ENCODE measurements at regions not wholly inside any gene's neighbourhood (a gene's known extent, or its start where the extent isn't known, plus 50 kb on each side); places are given as distances from the start of the nearest gene placed in this dataset.
"Not testable (repeated sequence)": the region's sequence is repeated elsewhere in the genome, so short reads cannot be mapped to it uniquely, and the experiment has no call there.

- Histone ChIP-seq H3K36me3 (replicated peaks) (no peaks in the 10 kb centered on the region), H3K4me3 (no peak overlapping the region), H3K9me3 (no peaks in the 10 kb centered on the region), H3K4me1 (no peaks in the 10 kb centered on the region), H3K27me3 (ENCODE audit: low read depth) (no peaks in the 10 kb centered on the region)
- no peak for DNase-seq (ENCODE audit: low spot score in 2 of 2)
- in situ Hi-C loops (cut with MboI; ENCODE audit: low sequenced_read_pairs), result no loop called here
Observed at GRCh38 chr10:14439451-14440259, 108.9 kb upstream of the FRMD4A start.

DNA sequence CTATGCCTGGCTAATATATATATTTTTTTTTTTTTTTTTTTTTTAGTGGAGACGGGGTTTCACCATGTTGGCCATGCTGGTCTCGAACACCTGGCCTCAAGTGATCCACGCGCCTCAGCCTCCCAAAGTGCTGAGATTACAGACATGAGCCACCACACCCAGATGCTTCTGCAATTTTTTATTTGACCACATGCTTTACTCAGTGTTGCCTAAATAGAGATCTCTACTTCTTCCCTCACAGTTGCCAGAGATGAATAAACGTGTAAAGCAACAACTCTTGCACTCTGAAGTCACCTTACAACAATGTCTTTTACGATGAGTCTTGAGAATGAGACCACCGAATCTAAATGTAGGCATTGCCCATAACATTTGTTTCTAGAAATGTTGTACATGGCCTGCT lies 107.9 kb upstream of the FRMD4A start:
- in situ Hi-C loops (cut with MboI; ENCODE audit: low sequenced_read_pairs), result no loop called here
- Histone ChIP-seq H3K27me3 (ENCODE audit: low read depth) (no peaks in the 10 kb centered on the region; the same call in 1 of the 2 replicates), H3K4me1 (no peaks in the 10 kb centered on the region)

DNA sequence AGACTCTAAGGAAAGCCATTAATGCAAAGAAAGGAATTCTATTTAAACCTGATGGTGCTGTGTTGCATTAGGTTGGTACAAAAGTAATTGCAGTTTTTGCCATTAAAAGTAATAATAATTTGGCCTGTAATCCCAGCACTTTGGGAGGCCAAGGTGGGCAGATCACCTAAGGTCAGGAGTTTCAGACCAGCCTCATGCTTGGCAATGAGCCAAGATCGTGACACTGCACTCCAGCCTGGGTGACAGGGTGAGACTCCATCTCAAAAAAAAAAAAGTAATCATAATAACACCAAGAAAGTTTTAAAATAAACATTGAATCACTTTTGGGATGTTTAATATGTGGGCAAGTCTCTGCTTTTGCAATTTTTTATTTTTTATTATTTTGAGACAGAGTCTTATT lies 107.3 kb upstream of the FRMD4A start:
- Histone ChIP-seq H3K36me3 (replicated peaks) (no peaks in the 10 kb centered on the region), H3K4me1 (no peaks in the 10 kb centered on the region), H3K4me3 (no peak overlapping the region), H3K9me3 (no peaks in the 10 kb centered on the region), H3K27me3 (ENCODE audit: low read depth) (no peaks in the 10 kb centered on the region; the same call in 1 of the 2 replicates)
- in situ Hi-C loops (cut with MboI; ENCODE audit: low sequenced_read_pairs), result no loop called here
- no peak for DNase-seq (ENCODE audit: low spot score in 2 of 2)

More for the DNA sequence above, 107.9 kb upstream of the FRMD4A start:
- no peaks in the 10 kb centered on the region for H3K9me3 ChIP-seq
- DNase-seq (ENCODE audit: low spot score in 2 of 2), result no peak
- H3K36me3 ChIP-seq (replicated peaks), result no peaks in the 10 kb centered on the region
- no peak overlapping the region for H3K4me3 ChIP-seq

DNA sequence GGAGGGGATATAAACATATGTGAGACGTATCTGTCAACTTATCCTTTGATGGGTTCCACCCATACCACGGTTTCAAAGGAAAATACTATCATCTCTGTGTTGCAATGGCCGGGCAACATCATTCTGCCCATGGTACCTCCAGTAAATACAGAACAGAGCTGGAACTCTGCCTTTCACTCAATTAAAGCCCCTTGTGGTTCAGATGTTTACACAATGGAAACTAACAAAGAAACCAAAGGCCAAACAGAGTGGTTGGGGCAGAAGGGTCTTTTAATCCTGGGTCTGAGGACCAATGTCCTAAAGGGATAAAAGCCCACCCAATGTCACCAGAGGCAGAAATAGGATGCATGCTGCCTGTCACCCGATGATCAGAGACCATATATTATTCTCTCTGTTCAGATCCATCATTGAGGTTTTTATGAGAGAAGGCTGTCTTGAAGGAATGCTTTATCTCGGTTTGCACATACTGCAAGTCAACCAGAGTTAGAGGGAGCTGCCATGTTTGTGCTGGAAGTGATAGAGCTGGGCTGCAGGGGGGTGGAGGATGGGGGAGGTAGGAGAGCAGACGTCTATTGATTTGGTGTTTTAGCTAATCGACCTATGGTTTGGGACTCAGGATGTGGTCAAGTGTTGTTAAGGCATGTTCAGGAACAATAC lies 105.4 kb upstream of the FRMD4A start:
- H3K4me3 ChIP-seq, result no peak overlapping the region
- no peaks in the 10 kb centered on the region for H3K4me1 ChIP-seq
- DNase-seq (ENCODE audit: low spot score in 2 of 2), result no peak
- H3K27me3 ChIP-seq (ENCODE audit: low read depth), result no peaks in the 10 kb centered on the region; the same call in 1 of the 2 replicates
- in situ Hi-C loops (cut with MboI; ENCODE audit: low sequenced_read_pairs), result no loop called here
- H3K36me3 ChIP-seq (replicated peaks), result no peaks in the 10 kb centered on the region
- H3K9me3 ChIP-seq, result no peaks in the 10 kb centered on the region

- H3K9me3 ChIP-seq, result no peaks in the 10 kb centered on the region
- DNase-seq (ENCODE audit: low spot score in 2 of 2), result no peak
- no peak overlapping the region for H3K4me3 ChIP-seq
- H3K36me3 ChIP-seq (replicated peaks), result no peaks in the 10 kb centered on the region
- no peaks in the 10 kb centered on the region for H3K4me1 ChIP-seq
- in situ Hi-C loops (cut with MboI; ENCODE audit: low sequenced_read_pairs), result no loop called here
- no peaks in the 10 kb centered on the region; the same call in 1 of the 2 replicates for H3K27me3 ChIP-seq (ENCODE audit: low read depth)
Observed at GRCh38 chr10:14433147-14433546, 102.4 kb upstream of the FRMD4A start.

GRCh38 chr10:14431868-14432267 lies 101.1 kb upstream of the FRMD4A start:
- H3K4me3 ChIP-seq, result no peak overlapping the region
- no peaks in the 10 kb centered on the region for H3K9me3 ChIP-seq
- no peaks in the 10 kb centered on the region for H3K4me1 ChIP-seq
- no peaks in the 10 kb centered on the region; the same call in 1 of the 2 replicates for H3K27me3 ChIP-seq (ENCODE audit: low read depth)
- DNase-seq (ENCODE audit: low spot score in 2 of 2), result no peak
- in situ Hi-C loops (cut with MboI; ENCODE audit: low sequenced_read_pairs), result no loop called here
- H3K36me3 ChIP-seq (replicated peaks), result no peaks in the 10 kb centered on the region

DNA sequence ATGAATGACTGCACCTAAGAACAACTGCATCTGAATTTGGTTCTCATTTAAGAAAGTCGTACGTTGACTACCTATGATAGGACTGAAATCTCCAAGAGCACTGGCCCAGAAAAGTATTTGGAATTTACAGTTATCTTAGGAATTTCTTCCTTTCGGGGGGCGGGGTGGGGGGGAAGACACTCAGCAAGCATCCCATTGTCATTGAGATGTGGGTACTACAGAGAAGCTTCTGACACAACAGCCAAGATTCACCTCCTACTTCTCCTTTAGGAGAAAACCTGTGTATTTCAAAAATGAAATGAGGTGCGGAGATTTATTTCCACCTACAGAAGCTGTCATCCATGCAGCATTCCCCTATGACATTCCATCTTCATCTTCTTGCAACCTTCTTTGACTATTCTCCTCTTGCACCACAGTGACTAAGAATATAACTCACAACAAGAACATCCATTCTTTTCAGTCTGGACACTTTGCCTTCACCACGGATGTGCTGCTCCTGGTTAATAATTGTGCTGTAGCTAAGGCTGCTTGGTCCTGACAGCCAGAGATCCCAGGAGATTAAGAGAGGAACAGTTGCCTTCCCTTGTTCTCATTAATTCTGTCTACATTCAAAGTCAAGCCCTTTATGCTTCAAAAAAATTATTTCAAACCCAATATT lies 98.4 kb upstream of the FRMD4A start:
- no peak for DNase-seq (ENCODE audit: low spot score in 2 of 2)
- Histone ChIP-seq H3K36me3 (replicated peaks) (no peaks in the 10 kb centered on the region), H3K4me3 (no peak overlapping the region), H3K9me3 (no peaks in the 10 kb centered on the region), H3K27me3 (ENCODE audit: low read depth) (no peaks in the 10 kb centered on the region; the same call in 1 of the 2 replicates), H3K4me1 (no peaks in the 10 kb centered on the region)
- in situ Hi-C loops (cut with MboI; ENCODE audit: low sequenced_read_pairs), result no loop called here

GRCh38 chr10:14425034-14425433 lies 94.3 kb upstream of the FRMD4A start:
- Histone ChIP-seq H3K9me3 (no peaks in the 10 kb centered on the region), H3K36me3 (replicated peaks) (no peaks in the 10 kb centered on the region), H3K27me3 (ENCODE audit: low read depth) (no peaks in the 10 kb centered on the region), H3K4me1 (no peaks in the 10 kb centered on the region), H3K4me3 (no peak overlapping the region)
- DNase-seq (ENCODE audit: low spot score in 2 of 2), result no peak
- in situ Hi-C loops (cut with MboI; ENCODE audit: low sequenced_read_pairs), result no loop called here

DNA sequence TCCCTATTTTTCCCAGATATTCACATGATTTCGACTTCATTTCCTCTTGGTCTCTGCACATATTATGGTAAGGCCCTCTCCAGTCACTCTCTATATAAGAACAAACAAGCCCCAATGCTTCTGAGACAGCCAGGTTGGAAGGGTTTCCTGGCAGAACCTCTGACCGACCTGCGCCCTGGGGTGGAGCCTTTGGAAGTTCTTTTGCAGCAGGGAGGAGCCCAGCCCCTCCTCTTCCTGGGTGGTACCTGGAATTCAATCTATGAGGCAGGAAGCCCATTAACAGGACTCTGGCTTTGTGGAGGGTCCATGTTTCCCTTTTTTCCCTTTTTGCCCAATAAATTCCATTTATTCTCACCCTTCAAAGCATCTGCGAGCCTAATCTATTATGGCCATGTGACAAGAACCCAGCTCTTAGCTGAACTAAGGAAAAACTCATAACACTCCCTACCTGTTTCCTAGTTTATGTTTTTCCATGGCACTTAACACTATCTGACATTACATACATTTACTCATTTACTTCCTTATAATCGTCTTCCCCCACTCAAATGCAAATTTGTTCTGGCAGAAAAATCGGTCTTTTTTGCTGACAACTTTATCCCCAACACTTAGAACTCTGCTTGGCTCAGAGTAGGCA lies 92.5 kb upstream of the FRMD4A start:
- Histone ChIP-seq H3K9me3 (no peaks in the 10 kb centered on the region), H3K36me3 (replicated peaks) (no peaks in the 10 kb centered on the region), H3K27me3 (ENCODE audit: low read depth) (no peaks in the 10 kb centered on the region), H3K4me3 (no peak overlapping the region), H3K4me1 (peaks cover 4% of the 10 kb centered on the region)
- DNase-seq (ENCODE audit: low spot score in 2 of 2), result no peak
- in situ Hi-C loops (cut with MboI; ENCODE audit: low sequenced_read_pairs), result no loop called here

- DNase-seq (ENCODE audit: low spot score in 2 of 2), result no peak
- H3K4me1 ChIP-seq, result peaks cover 11% of the 10 kb centered on the region
- no peak overlapping the region for H3K4me3 ChIP-seq
- H3K36me3 ChIP-seq (replicated peaks), result no peaks in the 10 kb centered on the region
- in situ Hi-C loops (cut with MboI; ENCODE audit: low sequenced_read_pairs), result no loop called here
- no peaks in the 10 kb centered on the region for H3K27me3 ChIP-seq (ENCODE audit: low read depth)
- H3K9me3 ChIP-seq, result no peaks in the 10 kb centered on the region
Observed at GRCh38 chr10:14422431-14422830, 91.7 kb upstream of the FRMD4A start.

DNA sequence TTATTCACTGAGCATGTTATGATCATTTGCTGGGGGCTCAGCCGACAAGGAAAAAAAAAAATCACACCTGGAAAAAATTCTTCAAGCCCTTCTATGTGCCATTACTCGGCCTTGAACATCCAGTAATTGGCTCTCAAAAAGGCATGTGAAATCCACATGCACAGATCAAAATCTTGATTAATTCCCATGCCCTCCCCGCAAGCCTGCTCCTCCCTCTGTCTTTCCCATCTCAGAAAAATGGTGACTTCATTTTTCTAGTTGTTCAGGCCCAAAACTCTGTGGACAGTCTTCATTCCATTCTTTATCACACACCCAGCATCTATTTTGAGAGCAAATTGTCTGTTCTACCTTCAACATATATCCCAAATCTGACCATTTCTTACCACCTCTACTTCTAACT lies 91.2 kb upstream of the FRMD4A start:
- in situ Hi-C loops (cut with MboI; ENCODE audit: low sequenced_read_pairs), result no loop called here
- Histone ChIP-seq H3K4me1 (peaks cover 14% of the 10 kb centered on the region), H3K36me3 (replicated peaks) (no peaks in the 10 kb centered on the region), H3K9me3 (no peaks in the 10 kb centered on the region), H3K27me3 (ENCODE audit: low read depth) (no peaks in the 10 kb centered on the region), H3K4me3 (no peak overlapping the region)
- no peak for DNase-seq (ENCODE audit: low spot score in 2 of 2)

GRCh38 chr10:14417336-14417735 lies 86.6 kb upstream of the FRMD4A start:
- H3K27me3 ChIP-seq (ENCODE audit: low read depth); H3K36me3 ChIP-seq (replicated peaks); H3K9me3 ChIP-seq; in situ Hi-C loops (cut with MboI; ENCODE audit: low sequenced_read_pairs); H3K4me3 ChIP-seq: not testable (repeated sequence)
- peak; percentile 50 to 89 for DNase-seq (ENCODE audit: low spot score in 2 of 2)
- peaks cover 20% of the 10 kb centered on the region for H3K4me1 ChIP-seq

DNA sequence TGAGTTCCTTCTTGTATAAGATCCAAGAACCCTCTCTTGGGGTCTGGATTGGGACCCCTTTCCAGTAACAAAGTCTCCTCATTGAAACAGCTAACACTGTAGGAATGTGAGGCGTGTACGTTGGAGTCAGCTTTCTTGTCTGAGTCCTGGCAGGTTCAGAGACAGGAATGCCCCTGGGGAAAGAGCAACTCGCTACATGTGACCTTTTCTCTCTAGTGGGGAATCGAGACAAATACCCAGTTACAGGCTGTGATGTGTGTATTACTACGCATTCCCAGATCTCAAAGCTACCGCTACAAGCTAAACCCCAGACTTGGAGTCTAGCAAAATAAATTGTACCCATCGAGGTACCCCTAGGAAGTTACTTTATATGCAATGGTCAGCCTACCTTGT lies 85.6 kb upstream of the FRMD4A start:
- in situ Hi-C loops (cut with MboI; ENCODE audit: low sequenced_read_pairs), result no loop called here
- no peaks in the 10 kb centered on the region for H3K9me3 ChIP-seq
- H3K4me3 ChIP-seq, result no peak overlapping the region
- peak in 1 of 2 experiments; percentile 17 for DNase-seq (ENCODE audit: low spot score in 2 of 2)
- peaks cover 20% of the 10 kb centered on the region for H3K4me1 ChIP-seq
- 0 out of 2 replicates have a peak, but pooled peaks cover 6% of the 10 kb centered on the region for H3K27me3 ChIP-seq (ENCODE audit: low read depth)
- no peaks in the 10 kb centered on the region for H3K36me3 ChIP-seq (replicated peaks)

Data from HAP-1 (cell line).